ENCODE measurements at regions not wholly inside any gene's neighbourhood (a gene's known extent, or its start where the extent isn't known, plus 50 kb on each side); places are given as distances from the start of the nearest gene placed in this dataset.

GRCh38 chr7:54689394-54690049 lies 69.5 kb downstream of the SEC61G start:
- no peak overlapping the region for H3K4me3 ChIP-seq
- no peaks in the 10 kb centered on the region for H3K27me3 ChIP-seq (replicated peaks; ENCODE audit: insufficient read depth)
- H3K27ac ChIP-seq, result no peak overlapping the region
- ATAC-seq (ENCODE audit: insufficient number of reproducible peaks, low FRiP score, low read depth) (no peak), DNase-seq (ENCODE audit: low spot score) (no peak)
- no peak for TF ChIP-seq CTCF (IDR thresholded peaks at IDR 0.05)
- H3K4me1 ChIP-seq (ENCODE audit: control insufficient read depth in 1 of 2, low read depth in 2 of 2), result no peaks in the 10 kb centered on the region
- H3K36me3 ChIP-seq, result no peaks in the 10 kb centered on the region
- no peaks in the 10 kb centered on the region for H3K9me3 ChIP-seq

GRCh38 chr7:54687462-54688212 lies 71.4 kb downstream of the SEC61G start:
- no peak for TF ChIP-seq CTCF (IDR thresholded peaks at IDR 0.05)
- Histone ChIP-seq H3K4me1 (ENCODE audit: control insufficient read depth in 1 of 2, low read depth in 2 of 2) (no peaks in the 10 kb centered on the region), H3K9me3 (no peaks in the 10 kb centered on the region), H3K27ac (no peak overlapping the region), H3K36me3 (no peaks in the 10 kb centered on the region), H3K4me3 (no peak overlapping the region), H3K27me3 (replicated peaks; ENCODE audit: insufficient read depth) (no peaks in the 10 kb centered on the region)
- ATAC-seq (ENCODE audit: insufficient number of reproducible peaks, low FRiP score, low read depth) (no peak), DNase-seq (ENCODE audit: low spot score) (no peak)

DNA sequence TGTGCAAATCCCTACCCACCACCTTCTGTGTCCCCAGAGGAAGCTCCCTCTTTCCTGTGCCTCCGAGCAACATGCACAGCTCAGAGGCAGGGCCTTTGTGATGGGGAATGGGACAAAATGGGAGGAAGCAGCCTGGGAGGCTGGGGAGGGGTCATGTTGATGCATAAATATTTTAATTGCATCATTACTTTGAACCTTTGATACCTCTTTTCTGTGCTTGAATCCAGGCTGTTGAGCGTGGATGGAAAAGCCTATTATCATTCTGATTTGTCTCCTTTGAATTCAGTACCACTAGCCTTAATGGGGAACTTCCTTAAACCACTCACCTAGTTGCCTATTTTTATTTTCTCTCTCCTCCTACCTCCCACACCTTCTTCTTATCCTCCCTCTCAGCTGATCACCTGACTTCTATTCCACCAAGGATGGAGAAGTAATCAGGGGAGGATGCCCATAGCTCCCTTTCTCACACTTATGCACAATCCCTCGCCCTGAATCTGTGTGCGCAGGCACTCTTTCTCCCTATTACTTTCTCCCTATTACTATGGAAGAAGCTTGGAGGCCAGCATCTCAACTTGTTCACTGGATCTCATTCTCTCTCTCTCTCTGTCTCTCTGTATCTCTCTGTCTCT lies 78.5 kb downstream of the SEC61G start:
- ATAC-seq (ENCODE audit: insufficient number of reproducible peaks, low FRiP score, low read depth) (no peak), DNase-seq (ENCODE audit: low spot score) (no peak)
- Histone ChIP-seq H3K27me3 (replicated peaks; ENCODE audit: insufficient read depth) (no peaks in the 10 kb centered on the region), H3K4me3 (no peak overlapping the region), H3K4me1 (ENCODE audit: control insufficient read depth in 1 of 2, low read depth in 2 of 2) (no peaks in the 10 kb centered on the region), H3K9me3 (no peaks in the 10 kb centered on the region), H3K36me3 (no peaks in the 10 kb centered on the region), H3K27ac (no peak overlapping the region)
- TF ChIP-seq CTCF (IDR thresholded peaks at IDR 0.05), result no peak

GRCh38 chr7:54679490-54679817 lies 79.6 kb downstream of the SEC61G start:
- H3K27ac ChIP-seq, result no peak overlapping the region
- H3K36me3 ChIP-seq, result no peaks in the 10 kb centered on the region
- no peaks in the 10 kb centered on the region for H3K9me3 ChIP-seq
- H3K27me3 ChIP-seq (replicated peaks; ENCODE audit: insufficient read depth), result no peaks in the 10 kb centered on the region
- ATAC-seq (ENCODE audit: insufficient number of reproducible peaks, low FRiP score, low read depth), result no peak
- H3K4me1 ChIP-seq (ENCODE audit: control insufficient read depth in 1 of 2, low read depth in 2 of 2), result no peaks in the 10 kb centered on the region
- no peak for TF ChIP-seq CTCF (IDR thresholded peaks at IDR 0.05)
- no peak overlapping the region for H3K4me3 ChIP-seq
- DNase-seq (ENCODE audit: low spot score), result no peak

GRCh38 chr7:54678763-54679489 lies 80.1 kb downstream of the SEC61G start:
- no peak for ATAC-seq (ENCODE audit: insufficient number of reproducible peaks, low FRiP score, low read depth)
- no peaks in the 10 kb centered on the region for H3K4me1 ChIP-seq (ENCODE audit: control insufficient read depth in 1 of 2, low read depth in 2 of 2)
- no peaks in the 10 kb centered on the region for H3K27me3 ChIP-seq (replicated peaks; ENCODE audit: insufficient read depth)
- no peaks in the 10 kb centered on the region for H3K9me3 ChIP-seq
- TF ChIP-seq CTCF (IDR thresholded peaks at IDR 0.05), result no peak
- H3K36me3 ChIP-seq, result no peaks in the 10 kb centered on the region
- H3K4me3 ChIP-seq, result no peak overlapping the region
- DNase-seq (ENCODE audit: low spot score), result no peak
- H3K27ac ChIP-seq, result no peak overlapping the region
